Endothelial cell of umbilical vein (primary cell): ENCODE measurements at regions not wholly inside any gene's neighbourhood (a gene's known extent, or its start where the extent isn't known, plus 50 kb on each side); places are given as distances from the start of the nearest gene placed in this dataset.

Source experiments
- CTCF ChIP-seq, 2 donors: IDR thresholded peaks; 1 replicate in 1 of 2; 2 replicates in 1 of 2; pipeline ENCODE4 v1.5.1; 2011; ENCODE audit warnings: low read length in 2 of 2, mild to moderate bottlenecking in 2 of 2, moderate library complexity in 2 of 2, control low read depth in 1 of 2, inconsistent platforms in 1 of 2, low read depth in 1 of 2; ENCODE audit not compliant: insufficient read depth in 1 of 2; ENCODE audit errors: extremely low read depth in 1 of 2
- EZH2 ChIP-seq: IDR thresholded peaks from 2 replicates; pipeline ENCODE4 v1.6.1; 2012; ENCODE audit warnings: borderline replicate concordance, low read depth, mild to moderate bottlenecking, moderate library complexity, low read length, inconsistent platforms; ENCODE audit not compliant: severe bottlenecking
- FOS ChIP-seq: IDR thresholded peaks from 2 replicates; pipeline ENCODE4 v1.6.1; 2011; ENCODE audit warnings: mild to moderate bottlenecking, low read length, moderate library complexity, borderline replicate concordance; ENCODE audit not compliant: insufficient read depth
- GATA2 ChIP-seq: IDR thresholded peaks from 2 replicates; pipeline ENCODE4 v1.7.0; 2011; ENCODE audit warnings: low read depth, mild to moderate bottlenecking, moderate library complexity, mixed read lengths, low read length; ENCODE audit not compliant: insufficient read length, insufficient read depth
- MYC ChIP-seq: IDR thresholded peaks from one replicate; pipeline ENCODE4 v1.6.1; 2011; ENCODE audit warnings: mild to moderate bottlenecking, low read depth, low read length
- POLR2A ChIP-seq: IDR thresholded peaks from 2 replicates; pipeline ENCODE4 v1.6.1; 2012; ENCODE audit warnings: low read depth, mild to moderate bottlenecking, control low read depth, low read length
- POLR2AphosphoS5 ChIP-seq: IDR thresholded peaks from 2 replicates; pipeline ENCODE4 v1.6.1; 2012; ENCODE audit warnings: low read depth, mild to moderate bottlenecking, control low read depth, low read length, moderate library complexity; ENCODE audit not compliant: insufficient read depth
- TF ChIP-seq, protein P1 (sequence below): IDR thresholded peaks from 2 replicates; pipeline ENCODE4 v1.6.1; 2011; ENCODE audit not compliant: insufficient read depth, insufficient read length

DNA sequence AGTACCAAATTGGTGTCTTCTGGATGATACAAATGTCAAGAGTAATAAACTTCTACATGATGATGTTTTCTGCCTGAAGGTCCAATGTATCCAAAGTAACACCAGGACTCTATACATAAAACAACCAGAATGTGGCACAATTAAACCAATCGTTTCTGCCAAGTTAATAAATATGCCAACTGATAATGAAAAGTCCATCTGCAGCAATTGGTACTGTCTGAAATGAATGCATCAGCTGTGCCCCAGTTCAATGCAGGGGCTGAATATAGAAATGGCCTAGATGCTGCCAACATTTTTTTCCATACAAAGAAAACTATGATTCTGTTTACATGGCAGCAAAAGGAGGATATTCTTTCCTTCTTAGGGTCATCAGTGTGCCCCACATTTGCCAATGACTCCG is 137.2 kb upstream of the LSM8 start:
- TF ChIP-seq POLR2A (no peak), EZH2 (no peak), CTCF (IDR thresholded peaks at IDR 0.05; ENCODE audit: extremely low read depth in 1 of 2, insufficient read depth in 1 of 2, low read depth in 1 of 2, low read length in 2 of 2) (no peak), POLR2AphosphoS5 (no peak), FOS (no peak), MYC (no peak), GATA2 (no peak)
- TF ChIP-seq, protein P1, sequence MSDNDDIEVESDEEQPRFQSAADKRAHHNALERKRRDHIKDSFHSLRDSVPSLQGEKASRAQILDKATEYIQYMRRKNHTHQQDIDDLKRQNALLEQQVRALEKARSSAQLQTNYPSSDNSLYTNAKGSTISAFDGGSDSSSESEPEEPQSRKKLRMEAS = no peak
